Kidney tubule cell (primary cell): ENCODE measurements at regions not wholly inside any gene's neighbourhood (a gene's known extent, or its start where the extent isn't known, plus 50 kb on each side); places are given as distances from the start of the nearest gene placed in this dataset.
"Not testable (repeated sequence)": the region's sequence is repeated elsewhere in the genome, so short reads cannot be mapped to it uniquely, and the experiment has no call there.

Source experiments
- DNase-seq: peaks from one replicate; pipeline ENCODE4 v3.0.0-alpha.2; 2018; ENCODE audit warnings: low spot score

DNA sequence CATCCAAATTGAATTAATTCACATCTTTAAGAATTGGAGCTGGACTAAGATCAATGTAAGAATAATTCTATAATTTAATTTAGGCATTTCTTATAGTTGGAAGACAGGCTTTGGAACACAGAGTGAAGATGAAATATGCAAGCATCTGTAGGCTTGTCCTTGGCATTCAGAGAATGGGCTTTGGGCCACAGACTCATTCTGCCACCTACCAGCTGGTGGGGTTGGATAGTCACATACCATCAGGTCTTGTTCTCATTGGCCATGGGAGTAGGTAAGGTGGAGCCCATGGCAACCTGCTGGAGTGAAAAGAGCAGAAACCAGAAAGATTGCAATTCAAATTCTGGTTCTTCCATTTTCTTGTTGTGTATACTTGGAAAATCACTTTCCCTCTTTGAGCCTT is 300.3 kb downstream of the CYRIA start:
- no peak for DNase-seq

DNA sequence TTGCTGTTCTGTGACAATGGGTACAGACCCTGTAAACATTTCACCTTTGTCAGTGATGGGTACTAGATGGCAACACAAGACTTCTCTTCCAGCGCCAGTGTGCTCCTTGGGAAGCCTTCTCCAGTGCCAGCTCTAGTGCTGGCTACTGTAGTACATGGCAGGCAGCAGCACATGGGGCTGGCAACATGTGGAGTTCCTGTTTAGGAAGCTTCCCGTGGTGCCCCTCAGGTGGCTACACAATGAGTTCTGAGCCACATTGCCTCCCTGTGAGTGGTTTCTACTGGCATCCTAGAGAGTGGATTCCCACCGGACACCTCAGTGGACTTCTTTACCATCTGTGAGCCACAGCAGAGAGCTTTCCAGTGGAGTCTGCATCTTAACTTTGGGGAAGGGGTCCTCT is 302.1 kb downstream of the CYRIA start:
- DNase-seq = no peak

DNA sequence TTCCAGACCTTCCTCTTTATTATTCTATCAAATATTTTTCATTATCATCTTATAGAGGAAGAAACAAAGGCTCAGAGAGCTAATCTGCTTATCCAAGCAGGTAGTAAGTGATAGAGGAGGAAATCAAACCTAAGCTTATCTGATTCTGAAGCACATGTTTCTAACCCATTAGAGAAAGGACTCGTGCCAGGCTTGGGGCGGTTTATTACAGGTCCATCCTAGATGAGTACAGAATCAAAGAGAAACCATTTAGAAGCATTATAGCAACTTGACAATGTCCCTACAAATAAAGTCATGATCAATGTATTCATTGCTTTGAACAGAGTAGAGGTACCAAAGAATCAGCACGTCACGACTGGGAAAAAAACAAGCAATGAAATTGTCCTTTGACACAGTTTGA is 303.0 kb downstream of the CYRIA start:
- DNase-seq = no peak

DNA sequence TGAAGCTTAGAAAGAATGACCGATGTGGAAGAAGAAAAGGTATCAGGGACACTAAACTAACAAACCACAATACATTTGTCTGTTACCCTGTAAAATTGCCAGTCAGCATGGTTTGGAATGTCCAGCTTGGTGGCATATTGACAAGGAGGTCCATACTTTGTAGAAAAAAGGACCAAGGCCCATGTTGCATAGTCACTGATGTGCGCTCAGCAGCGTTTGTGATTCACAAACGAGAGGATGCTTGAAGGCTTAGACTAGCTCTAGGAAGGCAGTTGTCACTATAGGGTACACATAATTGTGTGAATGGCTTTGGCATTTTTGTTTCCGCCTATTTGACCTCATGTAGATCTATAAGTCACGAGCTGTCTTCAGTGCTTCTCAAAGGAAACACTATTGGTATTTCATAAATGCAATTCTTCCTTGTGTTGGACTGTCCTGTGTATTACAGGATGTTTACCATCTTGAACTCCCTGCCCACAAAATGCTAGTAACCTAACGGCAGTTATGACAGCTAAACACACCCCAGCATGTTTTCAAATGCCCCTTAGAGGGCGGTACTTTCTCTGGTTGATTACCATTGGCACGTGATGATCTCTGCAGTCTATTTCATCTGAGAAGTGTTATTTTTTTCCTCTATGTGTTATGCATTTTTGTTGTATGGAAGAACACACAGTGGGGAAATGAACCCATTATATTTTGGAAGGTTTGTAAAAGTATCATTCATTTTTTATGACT is 304.2 kb downstream of the CYRIA start:
- no peak for DNase-seq

DNA sequence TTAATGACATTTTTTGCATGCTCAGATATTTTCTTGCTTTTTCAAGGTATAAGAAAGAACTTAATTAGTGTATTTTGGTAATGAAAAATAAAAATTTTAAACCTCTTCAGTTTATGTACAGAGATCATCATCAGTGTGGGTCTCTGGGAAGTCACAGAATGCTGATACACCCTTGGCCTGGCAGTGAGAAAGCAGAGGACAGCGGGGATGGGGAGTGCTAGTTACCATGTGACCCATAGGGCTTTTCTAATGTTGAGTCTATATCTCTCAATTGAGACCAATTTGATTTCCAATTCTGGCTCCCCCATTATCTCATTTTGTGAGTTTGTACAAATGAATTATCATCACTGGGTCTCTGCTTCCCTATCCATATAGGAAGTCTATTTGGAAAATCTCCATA is 305.7 kb downstream of the CYRIA start:
- no peak for DNase-seq

DNA sequence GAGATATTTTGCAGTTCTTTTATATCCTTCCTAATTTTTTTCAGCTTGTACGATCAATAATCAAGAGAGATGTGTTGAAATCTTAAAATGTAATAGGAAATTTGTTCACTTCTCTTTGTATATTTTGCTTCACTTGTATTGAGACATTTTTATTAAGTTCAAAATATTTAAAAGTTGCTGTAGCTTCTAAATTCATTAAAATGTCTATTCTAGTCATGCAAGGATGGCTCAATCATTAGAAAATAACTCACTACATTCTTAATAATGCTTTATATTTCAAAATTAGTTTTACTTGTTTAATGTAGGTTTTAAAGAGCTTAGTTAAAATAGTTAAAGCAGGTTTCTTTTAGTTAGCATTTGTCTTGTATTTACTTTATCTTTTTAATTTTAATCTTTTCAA is 308.4 kb downstream of the CYRIA start:
- no peak for DNase-seq

DNA sequence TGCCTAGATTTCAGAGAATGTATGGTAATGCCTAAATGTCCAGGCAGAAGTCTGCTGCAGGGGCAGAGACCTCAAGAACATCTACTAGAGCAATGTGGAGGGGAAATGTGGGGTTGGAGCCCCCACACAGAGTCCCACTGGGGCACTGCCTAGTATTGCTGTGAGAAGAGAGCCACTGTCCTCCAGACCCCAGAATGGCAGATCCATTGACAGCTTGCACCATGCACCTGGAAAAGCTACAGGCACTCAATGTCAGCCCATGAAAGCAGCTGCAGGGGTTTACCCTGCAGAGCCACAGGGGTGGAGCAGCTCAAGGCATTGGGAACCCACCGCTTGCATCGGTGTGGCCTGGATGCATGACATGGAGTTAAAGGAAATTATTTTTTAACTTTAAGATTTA is 314.1 kb downstream of the CYRIA start:
- no peak for DNase-seq

DNA sequence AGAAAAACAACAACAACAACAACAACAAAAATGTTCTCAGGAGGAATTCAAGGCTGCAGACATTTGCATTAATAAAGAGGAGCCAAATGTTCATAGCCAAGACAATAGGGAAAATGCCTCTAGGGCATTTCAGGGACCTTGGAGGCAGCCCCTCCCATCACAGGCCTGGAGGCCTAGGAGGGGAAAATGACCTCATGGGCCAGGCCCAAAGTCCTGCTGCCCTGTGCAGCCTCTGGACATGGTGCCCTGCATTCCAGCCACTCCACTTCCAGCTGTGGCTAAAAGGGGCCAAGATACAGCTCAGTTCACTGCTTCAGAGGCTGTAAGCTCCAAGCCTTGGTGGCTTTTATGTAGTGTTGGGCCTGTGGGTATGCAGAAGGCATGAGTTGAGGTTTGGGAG is 314.5 kb downstream of the CYRIA start:
- no peak for DNase-seq

DNA sequence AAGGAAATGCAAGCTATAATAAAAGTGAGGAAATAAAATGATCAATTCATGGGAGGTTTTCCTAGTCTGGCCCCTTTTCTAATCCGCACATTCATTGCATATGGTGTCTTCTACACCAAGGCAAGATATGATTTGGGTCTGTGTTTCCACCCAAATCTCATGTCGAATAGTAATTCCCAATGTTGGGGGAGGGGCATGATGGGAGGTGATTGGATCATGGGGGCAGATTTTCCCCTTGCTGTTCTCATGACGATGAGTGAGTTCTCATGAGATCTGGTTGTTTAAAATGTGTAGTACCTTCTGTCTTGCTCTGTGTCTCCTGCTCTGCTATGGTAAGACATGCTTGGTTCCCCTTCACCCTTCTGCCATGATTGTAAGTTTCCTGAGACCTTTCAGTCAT is 315.4 kb downstream of the CYRIA start:
- no peak for DNase-seq

DNA sequence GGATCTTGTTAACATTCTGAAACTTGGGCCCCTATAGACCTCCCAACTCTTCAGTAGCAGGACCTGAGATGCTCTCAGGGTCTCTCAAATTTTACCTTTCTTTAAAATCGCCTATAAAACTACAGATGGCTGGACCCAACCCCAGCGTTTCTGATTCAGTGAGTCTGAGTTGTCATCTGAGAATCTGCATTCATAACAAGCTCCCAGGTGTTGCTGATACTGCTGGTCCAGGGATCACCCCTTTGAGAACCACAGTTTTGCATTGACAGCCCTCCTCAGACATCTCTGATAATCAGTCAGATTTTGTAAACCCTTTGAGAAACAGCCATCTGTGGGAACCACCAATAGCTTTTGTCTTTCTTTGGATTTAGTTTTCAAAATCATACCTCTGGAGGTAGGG is 315.8 kb downstream of the CYRIA start:
- DNase-seq = no peak

DNA sequence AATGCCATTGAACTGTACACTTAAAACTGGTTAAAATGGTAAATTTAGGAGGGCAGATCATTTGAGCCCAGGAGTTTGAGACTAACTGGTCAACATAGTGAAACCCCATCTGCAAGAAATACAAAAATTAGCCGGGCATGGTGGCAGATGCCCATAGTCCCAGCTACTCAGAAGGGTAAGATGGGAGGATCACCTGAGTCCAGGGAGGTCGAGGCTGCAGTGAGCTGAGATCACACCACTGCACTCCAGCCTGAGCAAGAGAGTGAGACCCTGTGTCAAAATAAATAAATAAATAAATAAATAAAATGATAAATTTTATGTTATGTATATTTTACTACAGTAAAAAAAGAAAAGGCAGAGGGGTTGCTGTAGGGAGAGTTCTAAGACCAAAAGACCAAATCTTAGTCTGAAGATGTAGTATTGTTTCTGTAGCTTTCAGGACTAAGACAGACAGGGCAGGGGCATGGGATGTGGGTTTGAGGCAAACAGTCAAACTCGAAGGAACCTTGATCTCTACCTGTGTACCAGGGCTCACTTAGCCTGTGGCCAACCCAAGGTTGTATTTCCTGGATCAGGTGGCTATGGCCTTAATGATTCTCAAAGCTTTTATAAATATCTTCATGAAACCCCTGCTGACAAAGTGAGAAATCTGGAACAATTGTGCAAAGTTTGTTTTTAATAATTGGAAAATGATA is 316.7 kb downstream of the CYRIA start:
- no peak for DNase-seq

DNA sequence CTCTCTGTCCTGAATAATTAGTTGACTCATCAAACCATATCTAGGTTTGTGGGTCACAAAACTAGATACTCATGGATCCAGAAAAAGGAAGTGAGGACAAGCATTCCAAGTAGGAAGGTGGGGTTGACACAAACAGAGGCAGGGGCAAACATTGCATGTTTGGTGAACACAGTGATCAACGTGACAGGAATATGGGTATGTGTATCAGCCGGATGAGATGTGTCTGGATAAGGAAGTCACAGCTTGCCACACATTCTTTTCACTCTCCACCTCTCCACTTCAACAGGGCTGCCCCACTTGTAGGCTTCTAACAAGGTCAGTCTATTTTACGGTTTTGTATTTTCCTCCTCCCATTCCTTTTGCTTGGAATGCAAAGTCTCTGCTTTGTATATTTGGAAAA is 319.0 kb downstream of the CYRIA start:
- no peak for DNase-seq

DNA sequence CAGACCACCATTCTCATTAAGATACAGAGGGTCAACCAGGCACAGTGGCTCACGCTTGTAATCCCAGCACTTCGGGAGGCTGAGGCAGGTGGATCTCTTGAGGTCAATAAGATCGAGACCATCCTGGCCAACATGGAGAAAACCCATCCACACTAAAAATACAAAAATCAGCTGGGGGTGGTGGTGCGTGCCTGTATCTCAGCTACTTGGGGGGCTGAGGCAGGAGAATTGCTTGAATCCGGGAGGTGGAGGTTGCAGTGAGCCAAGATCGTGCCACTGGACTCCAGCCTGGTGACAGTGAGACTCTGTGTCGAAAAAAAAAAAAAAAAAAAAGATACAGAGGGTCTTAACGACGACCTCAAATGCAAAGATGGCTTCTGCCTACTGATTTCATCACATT is 320.4 kb downstream of the CYRIA start:
- not testable (repeated sequence) for DNase-seq

DNA sequence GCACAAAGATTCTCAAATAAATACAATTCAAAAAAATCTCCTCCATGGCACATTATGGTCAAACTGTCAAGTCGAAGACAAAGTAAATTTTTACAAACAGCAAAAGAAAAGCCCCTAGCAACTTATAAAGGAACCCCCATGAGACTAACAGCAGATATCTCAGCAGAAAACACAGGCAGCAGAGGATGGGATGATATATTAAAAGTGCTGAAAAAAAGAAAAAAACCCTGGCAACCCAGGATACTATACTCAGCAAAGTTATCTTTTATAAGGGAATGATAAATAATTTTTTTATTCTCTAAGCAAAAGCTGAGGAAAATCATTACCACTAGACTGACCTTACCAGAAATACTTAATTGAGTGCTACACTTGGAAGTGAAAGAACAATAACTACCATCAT is 326.4 kb downstream of the CYRIA start:
- no peak for DNase-seq

DNA sequence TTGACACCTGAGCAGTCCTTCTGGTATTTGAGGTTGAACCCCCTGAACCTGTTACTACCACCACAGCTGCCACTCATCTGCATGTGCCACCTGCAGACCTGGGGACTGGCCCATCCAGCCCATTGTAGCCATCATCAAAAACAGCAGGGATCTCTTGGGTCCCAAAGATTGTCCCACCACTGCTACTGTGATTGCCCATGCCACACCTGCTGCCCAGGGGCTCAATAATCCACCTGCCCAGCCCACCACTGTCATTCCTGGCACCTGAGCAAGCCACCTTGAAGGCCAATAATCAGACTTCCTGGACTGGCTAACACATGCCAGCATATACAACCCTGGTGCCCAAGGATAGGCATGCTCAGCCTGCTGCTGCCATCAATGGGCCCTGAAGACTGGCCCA is 327.6 kb downstream of the CYRIA start:
- DNase-seq = no peak

DNA sequence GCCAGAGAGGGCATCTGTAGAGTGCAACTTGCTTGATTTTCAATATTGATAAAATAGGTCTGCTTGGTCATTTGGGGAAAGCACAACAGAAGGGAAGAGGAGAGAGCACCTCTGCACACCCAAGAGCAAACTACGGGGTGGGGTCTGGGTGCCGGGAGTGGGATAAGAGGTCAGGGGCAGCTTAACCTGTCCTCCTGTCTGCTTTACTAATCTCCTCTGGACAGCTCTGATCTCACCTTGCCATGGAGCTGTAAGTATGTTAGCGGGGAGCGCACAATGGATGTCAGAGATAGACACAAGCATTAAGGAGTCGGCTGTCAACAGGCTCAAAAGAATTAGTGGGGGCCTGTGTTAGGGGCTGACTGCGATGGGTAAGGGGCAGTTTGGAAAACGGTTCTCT is 328.7 kb downstream of the CYRIA start:
- no peak for DNase-seq

DNA sequence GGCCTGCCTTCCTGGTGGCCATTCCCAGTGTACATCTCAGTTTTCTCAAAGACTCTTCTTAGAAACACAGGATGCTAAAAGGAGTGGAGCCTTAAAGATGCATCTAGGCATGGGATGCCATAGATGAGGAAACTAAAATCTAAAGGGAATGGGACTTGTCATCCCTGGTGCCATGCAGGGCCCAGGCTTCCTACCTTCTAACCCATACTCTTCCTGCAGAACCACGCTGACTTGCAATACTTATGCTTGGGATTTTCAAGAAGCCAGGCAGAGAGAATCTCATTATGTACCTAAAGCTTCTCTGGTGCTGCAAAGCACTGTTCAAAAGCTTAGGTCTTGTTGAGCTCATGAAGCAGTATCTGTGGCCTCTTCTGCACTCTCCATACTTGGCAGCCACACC is 329.1 kb downstream of the CYRIA start:
- DNase-seq = no peak

DNA sequence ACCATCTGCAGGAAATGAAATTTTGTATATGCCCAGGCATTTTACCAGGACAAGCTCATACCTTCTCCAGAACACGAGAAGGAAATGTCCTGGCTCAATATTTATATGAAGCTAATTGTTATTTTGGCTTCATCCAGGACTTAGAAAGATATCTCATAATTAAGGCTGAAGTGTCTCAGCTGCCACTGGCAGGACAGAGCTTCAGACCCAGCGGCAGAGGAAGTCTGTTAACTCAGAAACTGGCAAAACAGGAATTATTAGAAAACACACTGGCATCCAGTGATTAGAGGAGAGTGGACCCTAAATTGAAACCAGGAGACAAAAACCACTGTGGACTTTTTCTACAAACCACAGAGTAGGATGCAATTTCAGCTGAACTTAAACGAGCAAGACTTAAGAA is 329.7 kb downstream of the CYRIA start:
- DNase-seq = no peak

DNA sequence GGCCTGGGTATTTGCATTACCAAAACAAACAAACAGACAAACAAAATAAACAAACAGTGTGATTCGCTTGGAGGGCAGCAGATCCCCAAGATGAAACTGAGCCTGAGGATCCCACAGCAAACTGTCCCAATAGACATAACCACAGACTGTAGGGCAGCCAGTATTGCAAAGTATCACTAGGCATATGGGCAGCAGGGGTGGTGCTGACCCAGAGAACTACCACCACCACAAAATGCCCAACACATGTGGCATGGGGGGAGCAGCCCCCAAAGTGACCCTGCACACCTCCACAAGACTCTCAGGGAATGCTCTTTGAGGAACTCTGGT is 330.1 kb downstream of the CYRIA start:
- DNase-seq = no peak

DNA sequence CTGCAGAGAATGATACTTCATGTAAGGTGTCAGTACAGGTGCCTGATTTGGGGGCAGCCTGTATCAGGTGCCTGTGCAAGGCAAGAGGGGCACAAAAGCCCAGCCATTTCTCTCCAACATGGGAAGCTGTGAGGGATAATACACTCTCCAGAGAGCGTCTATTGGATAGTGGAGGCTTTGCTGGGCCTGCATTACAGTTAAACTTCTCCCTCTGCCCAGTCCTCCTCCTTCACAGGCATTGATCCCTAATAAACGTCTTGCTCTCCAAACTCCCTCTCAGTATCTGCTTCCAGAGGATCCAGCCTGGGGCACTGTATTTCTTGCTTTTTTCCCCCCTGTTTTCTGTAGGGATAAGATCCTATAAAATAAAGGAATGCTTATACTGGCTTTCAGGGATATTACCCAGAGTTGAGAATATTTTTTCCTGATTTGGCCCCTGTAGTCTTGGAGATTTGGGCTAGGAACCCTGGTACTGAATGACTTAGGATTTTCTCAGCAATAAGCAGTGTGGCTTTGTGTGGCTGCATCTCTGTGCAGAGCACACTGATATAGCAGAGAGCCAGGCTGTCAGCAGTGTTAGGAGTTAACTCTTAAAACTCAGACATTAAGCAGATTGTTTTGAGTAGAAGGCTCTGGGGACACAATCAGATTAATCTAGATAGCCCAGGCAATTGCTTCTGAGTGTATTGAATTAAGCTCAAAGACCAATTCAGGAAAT is 330.6 kb downstream of the CYRIA start:
- no peak for DNase-seq

DNA sequence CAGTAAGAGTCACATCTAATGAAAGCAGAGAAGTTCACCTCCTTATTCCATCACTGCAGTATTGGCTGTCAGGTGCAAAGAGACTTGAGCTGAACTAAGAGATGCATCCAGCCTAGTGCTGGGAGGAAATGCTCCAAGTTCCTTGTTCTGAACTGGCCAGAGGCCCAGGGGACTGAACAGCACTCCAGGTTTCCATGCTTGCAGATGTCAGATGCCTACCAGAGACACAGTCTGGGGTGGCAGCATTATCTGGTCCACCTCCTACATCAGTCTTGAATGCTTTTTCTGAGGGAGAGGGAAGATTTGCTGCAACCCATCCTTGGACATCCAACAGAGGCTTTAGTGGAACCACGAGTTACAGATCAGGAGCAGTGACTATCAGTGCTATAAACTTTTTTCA is 331.3 kb downstream of the CYRIA start:
- DNase-seq = no peak

DNA sequence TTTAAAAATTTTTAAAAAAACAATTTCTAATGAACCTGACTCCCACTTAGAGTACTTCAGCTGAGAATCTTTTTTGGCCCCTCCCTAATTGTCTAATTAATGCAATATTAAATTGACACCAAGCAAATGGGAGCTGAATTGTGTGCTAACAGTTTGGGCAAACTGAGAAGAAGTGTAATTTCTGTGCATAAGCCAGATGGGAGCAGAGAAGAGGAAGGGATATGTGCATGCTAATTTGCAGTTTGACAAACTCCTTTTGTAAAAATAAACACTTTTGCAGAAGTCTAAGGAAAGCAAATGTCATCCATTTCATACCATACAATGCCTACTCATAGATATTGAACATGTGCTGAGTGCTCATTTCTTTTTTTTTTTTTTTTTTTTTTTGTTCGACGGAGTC is 332.0 kb downstream of the CYRIA start:
- DNase-seq = no peak

DNA sequence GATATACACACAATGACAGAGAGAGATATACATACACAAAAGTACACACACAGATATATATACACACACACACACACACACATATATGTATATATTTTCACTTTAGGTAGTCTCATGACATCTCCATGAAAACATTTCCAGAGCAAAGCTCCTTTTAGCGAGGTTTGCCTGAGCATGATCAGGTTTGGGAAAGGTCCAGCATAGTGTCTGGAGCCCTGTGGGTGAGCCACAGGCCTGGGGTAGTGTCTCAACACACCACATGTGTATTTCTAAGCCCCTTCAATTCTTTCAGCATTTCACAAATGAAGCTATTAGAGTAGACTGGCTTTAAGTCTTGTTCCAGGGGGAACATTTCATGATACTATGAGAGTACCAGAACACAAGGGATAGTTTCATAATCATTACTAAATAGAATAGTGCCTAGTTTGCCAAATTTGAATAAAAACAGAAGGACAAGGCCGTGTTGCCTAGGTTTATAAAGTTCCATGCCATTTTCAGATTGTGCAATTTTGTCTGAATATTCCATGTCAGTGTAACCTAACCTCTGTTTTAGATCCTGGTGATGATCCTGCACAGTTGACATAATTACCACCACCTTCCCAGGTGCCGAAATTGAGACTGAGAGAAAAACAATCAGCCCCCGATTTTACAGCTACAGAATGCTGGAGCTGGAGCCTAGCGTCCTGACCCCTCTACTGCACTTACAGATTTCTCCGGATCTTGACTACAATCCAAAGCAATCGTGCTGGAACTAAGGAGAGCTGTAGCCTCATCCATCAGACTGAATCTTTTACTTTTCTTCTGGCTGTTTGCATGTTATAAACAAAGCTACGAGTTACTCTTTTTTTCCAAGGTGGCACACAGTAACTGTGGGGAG is 332.7 kb downstream of the CYRIA start:
- DNase-seq = no peak
